PC-3 (cell line): ENCODE measurements at regions not wholly inside any gene's neighbourhood (a gene's known extent, or its start where the extent isn't known, plus 50 kb on each side); places are given as distances from the start of the nearest gene placed in this dataset.
A peak's percentile ranks its signal among the peaks of the same experiment; 100 is the strongest.

Source experiments
- ATAC-seq: fragments of 200-7000 bp; cut with Tn5 transposase; 2 replicates; pipeline ENCODE4 v1.9.1; 2020; ENCODE audit warnings: mild to moderate bottlenecking, moderate library complexity
- BruUV-seq: library from RNA; stranded (reverse); fragments of 400-500 nt; replicated peaks from 2 replicates; lab custom pipeline; 2021; lab: Mats Ljungman, UMichigan
- CTCF ChIA-PET: fragments of 300-600 bp; sonication (Branson Sonifier 250); formaldehyde crosslinking; loops from one replicate; lab custom pipeline; 2022; ENCODE audit warnings: antibody characterized with exemption; lab: Charles Lee
- POLR2A ChIA-PET: fragments of 300-600 bp; sonication (Branson Sonifier 250); formaldehyde crosslinking; loops from one replicate; lab custom pipeline; 2022; ENCODE audit warnings: antibody characterized with exemption; ENCODE audit not compliant: unreplicated experiment; lab: Charles Lee
- DNase-seq: peaks from one replicate; pipeline ENCODE4 v3.0.0-alpha.2; 2015
- H2AFZ ChIP-seq: fragments of 300-600 bp; sonication (generic); 2 replicates; pipeline ENCODE4 v1.6.0; 2016; ENCODE audit warnings: antibody characterized with exemption, low read length
- H3F3A ChIP-seq: fragments of 300-600 bp; sonication (generic); one replicate; pipeline ENCODE4 v1.6.0; 2017; ENCODE audit warnings: antibody characterized with exemption, low read length, control low read depth, mild to moderate bottlenecking; ENCODE audit not compliant: unreplicated experiment
- H3K27ac ChIP-seq: fragments of 300-600 bp; sonication (generic); 2 replicates; pipeline ENCODE4 v1.5.1; 2016; ENCODE audit warnings: mild to moderate bottlenecking, low read length
- H3K27me3 ChIP-seq: fragments of 300-600 bp; sonication (generic); 2 replicates; pipeline ENCODE4 v1.6.1; 2016; ENCODE audit warnings: low read length, mixed read lengths
- H3K36me3 ChIP-seq: fragments of 300-600 bp; sonication (generic); 2 replicates; pipeline ENCODE4 v1.6.1; 2016; ENCODE audit warnings: low read depth, mixed run types, low read length, mixed read lengths
- H3K4me1 ChIP-seq: fragments of 300-600 bp; sonication (generic); 2 replicates; pipeline ENCODE4 v1.5.1; 2016; ENCODE audit warnings: low read length; ENCODE audit not compliant: insufficient read depth
- H3K4me2 ChIP-seq: fragments of 300-600 bp; sonication (generic); 2 replicates; pipeline ENCODE4 v1.6.0; 2016; ENCODE audit warnings: low read length
- H3K4me3 ChIP-seq: fragments of 300-600 bp; sonication (generic); 2 replicates; pipeline ENCODE4 v1.5.1; 2016; ENCODE audit warnings: mild to moderate bottlenecking, low read length, mixed read lengths
- H3K79me2 ChIP-seq: fragments of 300-600 bp; sonication (generic); 2 replicates; pipeline ENCODE4 v1.6.1; 2017; ENCODE audit warnings: low read length, mixed read lengths
- H3K9ac ChIP-seq: fragments of 300-600 bp; sonication (generic); 2 replicates; pipeline ENCODE4 v1.6.0; 2016; ENCODE audit warnings: mild to moderate bottlenecking, low read length
- H3K9me2 ChIP-seq: fragments of 300-600 bp; sonication (generic); replicated peaks from 2 replicates; pipeline ENCODE4 v1.6.1; 2016; ENCODE audit warnings: mixed run types, low read length, mixed read lengths
- H3K9me3 ChIP-seq: fragments of 300-600 bp; sonication (generic); 2 replicates; pipeline ENCODE4 v1.6.1; 2016; ENCODE audit warnings: low read length, mixed read lengths
- H4K20me1 ChIP-seq: fragments of 300-600 bp; sonication (generic); 2 replicates; pipeline ENCODE4 v1.6.1; 2016; ENCODE audit warnings: low read length, mixed read lengths
- EZH2 ChIP-seq: fragments of 300-600 bp; sonication (generic); IDR thresholded peaks from one replicate; pipeline ENCODE4 v1.6.1; 2017; ENCODE audit warnings: antibody characterized with exemption, mild to moderate bottlenecking, low read length; ENCODE audit not compliant: unreplicated experiment
- EZH2phosphoT487 ChIP-seq: fragments of 300-600 bp; sonication (generic); IDR thresholded peaks from 2 replicates; pipeline ENCODE4 v1.6.1; 2018; ENCODE audit warnings: mild to moderate bottlenecking, antibody characterized with exemption, low read length, borderline replicate concordance
- intact Hi-C: fragments of 100-400 bp; cut with micrococcal nuclease; formaldehyde crosslinking; loops from 2 replicates; pipeline ENCODE4 v1.9.0; 2023
- TF ChIP-seq, protein P1 (sequence below): fragments of 300-600 bp; sonication (generic); conservative IDR thresholded peaks from 2 replicates; pipeline ENCODE4 v1.5.1; 2017; ENCODE audit warnings: antibody characterized with exemption, low read depth, mild to moderate bottlenecking, low read length

DNA sequence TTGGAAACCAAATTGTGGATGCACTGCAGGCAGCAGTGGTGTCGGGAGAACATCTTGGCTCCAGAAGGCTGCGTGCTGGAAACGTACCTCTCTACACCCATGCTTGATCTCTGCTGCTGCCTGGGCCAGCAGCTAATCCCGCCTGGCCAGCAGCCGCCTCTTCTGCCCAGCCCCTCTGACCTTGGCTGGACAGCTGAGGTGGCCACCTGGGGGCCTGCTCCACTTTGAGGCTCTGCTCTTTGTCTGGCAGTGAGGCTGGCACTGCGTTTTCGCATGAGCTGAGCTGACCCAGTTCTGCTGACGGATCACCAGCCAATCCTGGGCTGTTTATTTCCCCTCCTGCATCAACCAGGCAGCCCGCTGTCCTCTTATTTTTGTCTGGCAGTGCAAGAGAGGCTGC is 154.9 kb downstream of the TENT4A start:
- ATAC-seq (no peak), DNase-seq (no peak)
- Histone ChIP-seq H3F3A (no peaks in the 10 kb centered on the region), H3K27ac (no peak overlapping the region), H3K79me2 (no peaks in the 10 kb centered on the region), H3K4me3 (no peak overlapping the region), H4K20me1 (no peaks in the 10 kb centered on the region), H3K9me3 (no peaks in the 10 kb centered on the region), H3K36me3 (no peaks in the 10 kb centered on the region), H3K4me1 (no peaks in the 10 kb centered on the region), H3K9me2 (0 out of 2 replicates have a peak, but pooled peaks cover 3% of the 10 kb centered on the region), H3K27me3 (peaks cover 65% of the 10 kb centered on the region), H2AFZ (no peak overlapping the region), H3K9ac (no peak overlapping the region), H3K4me2 (no peak overlapping the region)
- ChIA-PET POLR2A (no interaction called here), CTCF (no interaction called here)
- no peak for TF ChIP-seq EZH2
- TF ChIP-seq, protein P1, sequence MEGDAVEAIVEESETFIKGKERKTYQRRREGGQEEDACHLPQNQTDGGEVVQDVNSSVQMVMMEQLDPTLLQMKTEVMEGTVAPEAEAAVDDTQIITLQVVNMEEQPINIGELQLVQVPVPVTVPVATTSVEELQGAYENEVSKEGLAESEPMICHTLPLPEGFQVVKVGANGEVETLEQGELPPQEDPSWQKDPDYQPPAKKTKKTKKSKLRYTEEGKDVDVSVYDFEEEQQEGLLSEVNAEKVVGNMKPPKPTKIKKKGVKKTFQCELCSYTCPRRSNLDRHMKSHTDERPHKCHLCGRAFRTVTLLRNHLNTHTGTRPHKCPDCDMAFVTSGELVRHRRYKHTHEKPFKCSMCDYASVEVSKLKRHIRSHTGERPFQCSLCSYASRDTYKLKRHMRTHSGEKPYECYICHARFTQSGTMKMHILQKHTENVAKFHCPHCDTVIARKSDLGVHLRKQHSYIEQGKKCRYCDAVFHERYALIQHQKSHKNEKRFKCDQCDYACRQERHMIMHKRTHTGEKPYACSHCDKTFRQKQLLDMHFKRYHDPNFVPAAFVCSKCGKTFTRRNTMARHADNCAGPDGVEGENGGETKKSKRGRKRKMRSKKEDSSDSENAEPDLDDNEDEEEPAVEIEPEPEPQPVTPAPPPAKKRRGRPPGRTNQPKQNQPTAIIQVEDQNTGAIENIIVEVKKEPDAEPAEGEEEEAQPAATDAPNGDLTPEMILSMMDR: no peak
- no peak for TF ChIP-seq EZH2phosphoT487
- no TSS peak for BruUV-seq
- intact Hi-C loops: no loop called here

DNA sequence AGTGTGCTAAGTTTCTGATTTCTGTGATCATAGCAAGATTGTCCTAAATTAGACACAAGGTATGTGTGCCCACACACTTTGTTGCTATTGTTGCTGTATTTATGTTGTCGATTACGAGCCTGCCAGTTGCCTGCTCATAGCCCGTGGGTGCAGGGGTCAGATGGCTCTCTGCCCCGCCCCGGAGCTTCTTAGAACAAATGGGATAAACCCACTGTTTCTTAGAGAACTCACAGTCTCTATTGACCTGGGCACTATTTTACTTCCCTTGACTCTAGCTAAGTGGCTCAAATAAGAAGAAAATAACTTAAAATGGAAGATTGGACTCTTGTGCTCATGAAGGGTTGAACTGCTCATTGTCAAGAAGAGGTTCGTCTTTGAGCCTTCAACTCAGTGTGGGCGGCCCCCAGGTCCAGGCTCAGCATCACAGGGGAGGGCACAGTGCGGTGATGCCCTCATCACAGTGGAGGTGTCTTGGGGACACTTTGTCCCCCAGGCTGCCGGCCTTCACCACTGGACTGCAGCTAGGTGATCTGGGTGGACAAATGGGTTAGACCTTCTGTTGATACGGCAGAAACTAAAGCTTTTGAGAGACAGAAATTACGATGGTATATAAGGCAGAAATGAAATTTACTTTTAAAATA is 155.5 kb downstream of the TENT4A start:
- no peaks in the 10 kb centered on the region for H4K20me1 ChIP-seq
- no TSS peak for BruUV-seq
- intact Hi-C loops: no loop called here
- no peak overlapping the region for H3K27ac ChIP-seq
- no peak for ATAC-seq
- no peak overlapping the region for H3K4me2 ChIP-seq
- peaks cover 65% of the 10 kb centered on the region for H3K27me3 ChIP-seq
- no peak for DNase-seq
- H3K79me2 ChIP-seq: no peaks in the 10 kb centered on the region
- CTCF ChIA-PET: no interaction called here
- POLR2A ChIA-PET: no interaction called here
- TF ChIP-seq, protein P1: no peak
- no peak for TF ChIP-seq EZH2phosphoT487
- TF ChIP-seq EZH2: no peak
- H3K9ac ChIP-seq: no peak overlapping the region
- H3K9me2 ChIP-seq: 0 out of 2 replicates have a peak, but pooled peaks cover 3% of the 10 kb centered on the region
- H2AFZ ChIP-seq: peak overlapping the region; percentile 37; the same call in 1 of the 2 replicates
- H3F3A ChIP-seq: no peaks in the 10 kb centered on the region
- H3K9me3 ChIP-seq: no peaks in the 10 kb centered on the region
- no peak overlapping the region for H3K4me3 ChIP-seq
- no peaks in the 10 kb centered on the region for H3K36me3 ChIP-seq
- H3K4me1 ChIP-seq: no peaks in the 10 kb centered on the region

DNA sequence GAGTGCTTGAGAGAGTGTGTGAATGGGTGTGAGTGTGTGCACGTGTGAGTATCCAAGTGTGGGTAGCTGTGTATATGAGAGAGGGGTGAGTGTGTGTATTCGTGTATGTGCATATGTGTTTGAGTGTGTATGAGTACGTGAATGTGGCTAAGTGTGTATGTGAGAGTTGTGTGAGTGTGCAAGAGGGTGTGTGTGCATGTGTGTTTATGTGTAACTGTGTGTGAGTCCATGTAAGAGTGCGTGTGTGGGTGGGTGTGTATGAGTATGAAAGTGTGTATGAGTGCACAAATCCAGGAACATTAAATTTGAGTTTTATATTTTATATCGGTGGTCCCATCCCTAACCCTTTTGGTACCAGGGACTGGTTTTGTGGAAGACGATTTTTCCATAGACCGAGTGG is 156.4 kb downstream of the TENT4A start:
- Histone ChIP-seq H3K9me3 (no peaks in the 10 kb centered on the region), H3K4me2 (no peak overlapping the region), H3K27me3 (peaks cover 58% of the 10 kb centered on the region), H2AFZ (no peak overlapping the region), H3K36me3 (no peaks in the 10 kb centered on the region), H3K9ac (no peak overlapping the region), H3K9me2 (no peaks in the 10 kb centered on the region), H3K27ac (no peak overlapping the region), H3K4me3 (no peak overlapping the region), H3K79me2 (no peaks in the 10 kb centered on the region), H4K20me1 (no peaks in the 10 kb centered on the region), H3K4me1 (no peaks in the 10 kb centered on the region), H3F3A (no peaks in the 10 kb centered on the region)
- intact Hi-C loops: no loop called here
- TF ChIP-seq EZH2phosphoT487 (no peak), EZH2 (no peak)
- TF ChIP-seq, protein P1: no peak
- CTCF ChIA-PET: no interaction called here
- no peak for ATAC-seq
- no peak for DNase-seq
- no TSS peak for BruUV-seq
- POLR2A ChIA-PET: no interaction called here
